GM18907 (cell line): ENCODE measurements at regions not wholly inside any gene's neighbourhood (a gene's known extent, or its start where the extent isn't known, plus 50 kb on each side); places are given as distances from the start of the nearest gene placed in this dataset.
A peak's percentile ranks its signal among the peaks of the same experiment; 100 is the strongest.
"Not testable (repeated sequence)": the region's sequence is repeated elsewhere in the genome, so short reads cannot be mapped to it uniquely, and the experiment has no call there.

Experiments used
- ATAC-seq: cut with Tn5 transposase; IDR thresholded peaks from one replicate; pipeline ENCODE4 v1.9.1; 2021; ENCODE audit warnings: mild to moderate bottlenecking, moderate library complexity; ENCODE audit not compliant: unreplicated experiment

- ATAC-seq = no peak
These were observed 57.9 kb downstream of the FANCF start for GRCh38 chr11:22567759-22568158.

GRCh38 chr11:22566293-22566692 lies 59.3 kb downstream of the FANCF start:
- ATAC-seq = no peak

- no peak for ATAC-seq
These were observed 64.3 kb downstream of the FANCF start for GRCh38 chr11:22561283-22561682.

- no peak for ATAC-seq
These were observed 66.2 kb downstream of the FANCF start for GRCh38 chr11:22559416-22559815.

- ATAC-seq = no peak
These were observed 67.0 kb downstream of the FANCF start for GRCh38 chr11:22558664-22559063.

GRCh38 chr11:22556381-22556780 lies 69.2 kb downstream of the FANCF start:
- no peak for ATAC-seq

GRCh38 chr11:22555881-22556280 lies 69.7 kb downstream of the FANCF start:
- ATAC-seq = no peak

GRCh38 chr11:22554221-22554620 lies 71.4 kb downstream of the FANCF start:
- peak; percentile 95 for ATAC-seq

GRCh38 chr11:22552885-22553284 lies 72.7 kb downstream of the FANCF start:
- no peak for ATAC-seq

GRCh38 chr11:22546746-22547145 lies 78.9 kb downstream of the FANCF start:
- ATAC-seq = no peak

- no peak for ATAC-seq
These were observed 82.4 kb downstream of the FANCF start for GRCh38 chr11:22543261-22543660.

- ATAC-seq = no peak
These were observed 85.8 kb downstream of the FANCF start for GRCh38 chr11:22539821-22540256.

GRCh38 chr11:22536071-22536470 lies 89.6 kb downstream of the FANCF start:
- ATAC-seq = no peak

- ATAC-seq = not testable (repeated sequence)
These were observed 96.8 kb downstream of the FANCF start for GRCh38 chr11:22528612-22529429.

GRCh38 chr11:22522225-22522624 lies 103.4 kb downstream of the FANCF start:
- ATAC-seq = no peak

- ATAC-seq = peak; percentile 74
These were observed 104.4 kb downstream of the FANCF start for GRCh38 chr11:22521226-22521625.

- ATAC-seq = no peak
These were observed 105.1 kb downstream of the FANCF start for GRCh38 chr11:22520521-22520920.

- not testable (repeated sequence) for ATAC-seq
These were observed 107.3 kb downstream of the FANCF start for GRCh38 chr11:22518344-22518743.

- ATAC-seq = no peak
These were observed 109.5 kb downstream of the FANCF start for GRCh38 chr11:22516111-22516510.

- ATAC-seq = no peak
These were observed 113.2 kb downstream of the FANCF start for GRCh38 chr11:22512457-22512856.

- no peak for ATAC-seq
These were observed 114.9 kb downstream of the FANCF start for GRCh38 chr11:22510741-22511140.

GRCh38 chr11:22510010-22510409 lies 115.6 kb downstream of the FANCF start:
- ATAC-seq = no peak

- ATAC-seq = no peak
These were observed 117.0 kb downstream of the FANCF start for GRCh38 chr11:22508665-22509064.
